Fibroblast of skin of right biceps (primary cell): ENCODE measurements at regions not wholly inside any gene's neighbourhood (a gene's known extent, or its start where the extent isn't known, plus 50 kb on each side); places are given as distances from the start of the nearest gene placed in this dataset.

ENCODE experiments used
- DNase-seq: peaks from one replicate; pipeline ENCODE4 v3.0.0-alpha.2; 2013

DNA sequence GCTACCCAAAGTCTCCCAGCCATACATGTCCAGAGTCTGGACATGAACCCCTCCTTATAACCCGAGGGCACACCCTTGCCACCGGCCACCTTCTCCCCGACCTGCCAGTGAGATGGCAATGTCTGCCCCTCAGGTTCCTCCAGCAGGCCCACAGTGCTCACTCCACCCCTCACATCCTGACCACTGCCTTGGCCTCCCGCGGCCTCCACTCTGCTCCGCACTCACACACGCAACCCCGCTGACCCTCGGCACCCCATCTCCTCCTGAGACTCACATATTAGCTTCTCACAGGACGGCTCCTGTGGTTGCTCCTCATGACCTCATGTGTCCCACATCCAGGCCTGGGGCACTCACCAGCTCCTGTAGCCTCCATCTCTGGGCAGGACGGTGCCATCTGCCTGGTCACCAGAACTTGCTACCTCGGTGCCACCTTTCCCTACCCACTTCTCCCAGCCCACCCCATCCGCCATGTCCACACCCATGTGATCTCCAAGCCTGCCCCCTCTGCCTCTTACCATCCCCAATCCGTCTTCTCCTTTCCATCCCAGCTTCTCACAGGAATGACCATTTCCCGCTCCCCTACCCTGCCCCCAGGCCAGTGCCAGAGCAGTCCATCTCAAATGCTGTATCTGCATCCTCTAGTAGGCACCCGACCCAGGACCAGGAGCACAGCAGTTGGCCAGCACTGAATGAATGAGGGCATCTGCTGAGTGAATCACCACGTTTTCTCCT lies 198.6 kb upstream of the DIO3 start:
- DNase-seq = no peak

DNA sequence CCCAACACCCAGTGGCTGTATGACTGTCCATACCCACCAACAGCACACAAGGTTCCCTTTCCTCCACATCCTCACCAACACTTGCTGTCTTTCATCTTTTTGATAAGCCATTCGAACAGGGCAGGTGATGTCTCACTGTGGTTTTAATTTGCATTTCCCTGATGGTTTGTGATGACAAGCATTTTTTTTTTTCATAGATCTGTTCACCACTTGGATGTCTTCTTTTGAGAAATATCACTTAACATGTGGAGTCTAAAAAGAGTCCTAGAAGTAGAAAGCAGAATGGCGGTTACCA lies 198.1 kb upstream of the DIO3 start:
- no peak for DNase-seq

DNA sequence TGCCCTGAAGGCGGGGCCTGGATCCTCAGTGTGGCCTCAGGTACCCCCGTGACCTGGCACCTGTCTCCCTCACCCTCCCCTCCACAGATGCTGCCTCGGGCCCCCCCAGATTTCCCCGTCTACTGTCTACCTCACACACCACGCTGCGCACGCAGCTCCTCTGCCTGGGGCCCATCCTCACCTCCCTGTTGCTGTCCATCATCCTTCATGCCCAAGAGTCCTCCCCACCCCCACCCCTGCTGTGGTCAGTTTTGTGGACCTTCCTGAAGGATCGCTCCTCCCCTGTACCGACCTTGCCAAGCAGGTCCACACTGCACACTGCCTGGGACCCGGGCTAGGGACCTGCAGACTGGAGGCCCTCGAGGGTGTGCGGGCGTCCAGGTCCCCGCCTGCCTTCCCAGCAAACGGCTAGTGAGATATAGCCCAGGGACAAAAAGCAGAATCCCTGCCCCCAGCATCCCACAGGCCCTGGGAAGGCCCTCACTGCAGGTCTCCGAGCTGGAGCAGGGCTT lies 197.4 kb upstream of the DIO3 start:
- DNase-seq = no peak

DNA sequence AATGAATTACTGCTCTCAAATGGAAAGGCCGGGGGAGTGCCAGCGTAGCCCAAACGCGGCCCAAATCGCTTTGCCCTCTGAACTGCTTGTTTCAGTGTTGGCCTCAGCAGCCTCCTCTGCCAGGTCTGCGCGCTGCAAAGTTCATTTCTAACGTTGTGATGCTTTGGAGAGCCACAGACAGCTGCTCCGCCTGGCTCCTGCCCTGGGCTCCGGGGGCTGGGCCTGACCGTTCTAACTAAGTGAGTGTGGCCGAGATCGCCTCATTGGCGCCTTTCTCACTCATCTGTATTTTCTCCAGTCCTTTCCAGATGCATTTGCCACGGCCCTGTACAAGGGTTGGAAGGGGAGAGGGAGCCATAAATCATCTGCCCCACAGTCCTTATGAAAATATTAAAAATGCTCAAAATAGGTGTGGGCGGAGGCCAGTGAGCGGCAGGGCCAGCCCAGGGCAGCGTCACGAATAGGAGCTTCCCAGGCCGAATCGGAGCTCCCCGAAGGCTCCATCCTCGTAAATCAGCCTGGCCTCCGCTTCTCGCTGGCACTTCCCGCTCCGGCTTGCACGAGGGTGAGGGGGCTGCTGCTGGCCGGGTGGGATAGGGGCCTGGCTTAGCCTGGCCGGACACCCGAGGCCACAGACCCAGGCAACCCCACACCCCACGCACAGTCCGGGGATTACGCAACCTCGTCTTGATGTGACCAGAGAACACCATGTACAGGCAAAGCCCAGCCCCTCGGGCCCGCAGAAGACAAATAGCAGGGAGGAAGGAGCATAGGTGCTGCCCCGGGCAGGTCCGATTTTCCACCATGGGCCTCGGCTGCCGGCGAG lies 196.6 kb upstream of the DIO3 start:
- DNase-seq = no peak

DNA sequence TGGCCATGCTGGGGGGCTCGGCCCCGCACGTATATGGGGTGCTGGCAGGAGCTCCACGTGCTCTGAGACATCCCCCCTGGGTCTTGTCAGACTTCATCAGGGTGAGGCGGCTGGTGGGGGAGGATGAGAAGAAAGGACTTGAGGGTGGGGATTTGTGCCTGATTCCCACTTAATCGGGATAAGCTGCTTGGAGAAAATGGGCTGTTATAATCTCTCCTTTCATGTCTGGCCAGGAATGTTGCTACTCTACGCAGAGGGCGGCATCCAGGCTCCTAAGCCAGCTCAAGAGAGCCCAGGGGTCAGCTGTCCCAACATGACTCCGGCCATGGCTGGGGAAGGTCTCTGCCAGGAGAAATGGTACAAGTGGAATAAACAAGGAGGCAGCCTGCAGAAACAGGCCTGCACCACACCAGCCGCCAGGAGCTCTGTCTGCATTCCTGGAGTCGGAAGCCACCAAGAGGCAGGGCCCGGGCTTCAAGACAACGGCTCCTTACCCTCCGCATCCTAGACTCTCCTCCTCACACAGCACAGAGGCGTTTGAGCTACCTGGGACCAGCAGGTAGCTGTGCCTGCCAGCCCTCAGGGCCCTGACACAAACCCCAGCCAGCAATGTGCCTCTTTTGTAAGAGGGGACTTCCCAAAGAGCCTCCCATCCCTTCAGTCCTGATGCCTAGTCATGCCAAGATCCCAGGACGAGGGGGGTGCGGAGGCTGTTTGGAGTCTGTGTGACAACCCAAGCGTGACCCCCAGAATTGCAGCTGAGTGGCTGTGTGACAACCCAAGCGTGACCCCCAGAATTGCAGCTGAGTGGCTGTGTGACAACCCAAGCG lies 195.8 kb upstream of the DIO3 start:
- DNase-seq = no peak

DNA sequence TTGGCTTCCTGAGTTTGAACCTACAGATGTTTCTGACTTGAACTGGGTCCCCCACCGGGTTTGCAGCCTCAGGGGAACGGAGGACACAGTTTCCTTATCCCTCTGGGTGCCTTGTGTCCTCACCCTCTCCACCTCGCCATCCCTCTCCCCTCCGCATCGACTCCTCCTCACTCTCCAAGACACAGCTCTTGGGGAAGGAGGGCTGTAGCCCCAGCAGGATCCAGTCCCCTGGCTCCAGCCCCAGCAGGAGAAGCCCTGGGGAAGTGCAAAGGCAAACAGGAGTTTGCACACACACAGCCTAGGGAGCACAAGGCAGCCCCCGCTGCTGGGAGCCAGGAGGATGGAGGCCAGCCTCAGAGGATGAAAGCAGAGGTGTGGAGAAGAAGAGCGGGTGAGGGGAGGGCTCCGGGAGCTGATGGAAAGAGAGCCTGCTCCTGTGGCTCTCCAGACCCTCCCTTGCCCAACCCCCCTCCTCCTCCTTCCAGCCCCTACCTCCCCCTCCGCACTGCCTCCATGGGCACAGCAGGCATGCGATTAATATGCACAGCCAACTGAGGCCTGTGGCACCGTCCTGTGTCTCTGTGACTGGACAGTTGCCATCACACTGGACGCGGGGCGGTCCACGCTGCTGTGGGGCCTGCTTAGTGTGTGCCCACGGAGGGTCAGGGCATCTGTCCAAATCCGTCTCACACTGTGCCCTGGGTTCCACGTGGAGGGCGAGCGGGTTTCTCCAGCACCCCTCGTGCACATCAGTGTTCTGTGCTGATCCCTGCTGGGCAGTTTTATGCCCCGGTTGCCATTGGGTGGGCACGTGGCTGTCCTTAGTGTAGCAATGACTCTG lies 193.7 kb upstream of the DIO3 start:
- DNase-seq = no peak

DNA sequence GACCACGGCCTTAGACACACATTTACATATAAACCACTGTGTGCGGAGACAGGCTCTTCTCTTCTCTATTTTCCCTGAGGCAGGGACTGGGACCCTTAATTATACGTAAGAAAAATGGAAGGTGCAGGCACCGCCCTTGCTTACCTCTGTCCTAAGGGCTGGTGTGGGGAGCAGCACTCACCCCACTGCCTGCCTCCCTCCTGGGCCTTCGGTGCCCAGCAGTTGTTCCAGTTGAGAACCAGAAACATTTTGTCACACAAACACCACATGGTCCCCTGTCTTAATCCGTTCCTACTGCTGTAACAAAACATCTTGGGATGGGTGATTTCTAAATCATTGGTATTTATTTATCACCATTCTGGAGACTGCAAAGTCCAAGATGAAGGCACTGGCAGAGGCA lies 192.7 kb upstream of the DIO3 start:
- DNase-seq = no peak

DNA sequence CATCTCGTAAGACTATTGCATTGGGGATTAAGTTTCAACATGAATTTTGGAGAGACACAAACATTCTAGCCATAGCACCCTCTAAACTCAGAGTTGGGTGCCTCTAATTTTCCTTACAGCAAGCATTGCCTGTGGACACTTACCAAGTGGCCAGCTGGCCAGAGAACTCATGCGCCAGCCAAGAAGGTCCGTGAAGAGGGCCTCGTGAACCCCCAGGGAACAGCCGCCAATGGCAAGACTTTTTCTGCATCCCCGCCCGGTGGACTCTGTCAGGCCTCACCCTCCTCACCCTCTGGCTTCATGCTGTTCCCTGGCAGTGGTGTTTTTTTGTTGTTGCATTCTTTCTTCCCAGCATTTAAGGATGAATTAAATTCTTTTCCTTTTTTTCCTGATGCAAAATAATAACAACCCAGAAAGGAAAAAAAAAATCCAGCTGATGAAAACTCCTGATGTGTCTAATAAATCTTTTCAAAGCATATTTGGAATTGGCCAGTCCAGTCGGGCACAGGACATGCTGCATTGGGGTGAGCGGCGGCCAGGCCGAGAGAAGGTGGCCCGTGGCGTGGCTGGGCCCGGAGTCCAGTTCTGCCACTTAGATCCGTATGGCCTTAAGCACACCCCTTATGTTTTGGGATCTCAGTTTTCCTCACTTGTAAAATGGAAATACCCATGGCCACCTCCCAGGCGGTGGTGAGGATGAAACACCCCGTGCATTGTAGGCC lies 191.9 kb upstream of the DIO3 start:
- no peak for DNase-seq

DNA sequence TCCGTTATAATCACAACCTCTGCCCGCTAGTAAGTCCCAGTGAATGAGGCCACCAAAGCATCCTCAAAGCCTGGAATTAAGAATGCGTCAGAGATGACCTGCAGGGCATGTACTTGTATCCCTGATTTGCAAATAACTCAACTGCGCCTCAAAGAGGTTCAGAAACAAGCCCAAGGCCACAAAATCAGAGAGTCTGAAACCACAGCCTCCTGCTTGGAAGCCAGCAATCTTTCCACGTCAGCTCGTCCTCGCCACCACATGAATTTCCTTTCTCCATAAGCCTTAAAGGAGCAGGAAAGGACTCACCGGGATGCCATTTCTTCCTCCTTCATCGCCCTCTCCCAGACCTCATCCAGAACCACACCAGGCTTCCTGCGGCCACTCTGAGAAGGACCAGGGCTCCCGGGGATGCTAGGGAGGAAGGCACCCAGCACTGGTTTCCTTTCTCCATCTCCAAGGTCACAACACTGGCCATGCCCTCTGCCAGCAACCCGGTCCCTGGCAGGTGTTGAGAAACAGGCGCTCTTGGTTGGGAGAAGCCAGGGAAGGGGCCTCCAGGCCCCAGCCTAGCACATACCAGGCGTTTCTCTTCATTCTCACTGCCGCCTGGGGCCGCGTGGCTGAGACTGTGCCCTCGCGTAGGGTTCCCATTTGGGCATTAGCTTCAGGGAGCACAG lies 191.2 kb upstream of the DIO3 start:
- no peak for DNase-seq

DNA sequence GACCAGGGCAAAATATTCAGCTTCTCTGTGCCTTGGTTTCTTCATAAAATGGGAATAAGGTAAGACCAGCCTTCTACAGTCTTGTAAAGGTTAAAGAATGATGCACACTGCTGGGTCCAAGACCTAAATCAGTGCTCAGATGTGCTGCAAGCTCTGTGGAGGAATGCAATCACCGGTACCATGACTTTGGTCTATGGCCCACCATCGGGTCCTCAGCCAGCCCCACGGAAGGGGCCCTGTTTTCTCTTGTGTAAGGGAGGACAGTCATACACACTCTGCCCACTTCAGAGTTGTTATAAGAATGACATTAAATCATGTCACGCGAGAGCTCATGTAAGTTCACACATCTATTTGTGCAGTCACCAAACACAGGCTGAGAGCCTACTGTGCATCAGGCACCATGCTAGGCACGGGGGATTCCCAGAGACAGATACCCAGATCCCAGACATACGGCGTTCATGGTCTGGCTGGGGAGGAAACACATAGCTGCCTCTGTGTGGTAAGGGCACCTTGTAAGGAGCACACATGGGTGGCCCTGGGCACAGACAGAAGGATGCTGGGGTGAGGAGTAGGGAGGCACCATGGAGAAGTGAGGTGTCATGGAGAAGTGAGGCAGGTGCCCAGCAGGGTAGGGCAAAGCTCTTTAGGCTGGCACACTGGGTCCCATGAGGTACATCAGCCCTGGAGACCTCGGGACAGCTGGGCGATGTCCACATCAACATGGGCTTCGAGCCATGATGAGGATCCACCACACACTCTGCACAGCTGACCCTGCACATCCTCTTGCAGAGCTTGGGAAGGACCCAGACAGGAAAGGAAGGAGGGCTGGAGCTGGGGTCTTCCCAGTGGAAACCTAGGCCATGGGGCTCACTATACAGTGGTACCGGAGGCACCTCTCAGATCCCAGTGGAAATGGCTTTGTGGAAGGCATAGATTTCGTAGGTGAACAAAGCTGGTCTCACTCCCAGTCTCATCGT lies 190.4 kb upstream of the DIO3 start:
- no peak for DNase-seq

DNA sequence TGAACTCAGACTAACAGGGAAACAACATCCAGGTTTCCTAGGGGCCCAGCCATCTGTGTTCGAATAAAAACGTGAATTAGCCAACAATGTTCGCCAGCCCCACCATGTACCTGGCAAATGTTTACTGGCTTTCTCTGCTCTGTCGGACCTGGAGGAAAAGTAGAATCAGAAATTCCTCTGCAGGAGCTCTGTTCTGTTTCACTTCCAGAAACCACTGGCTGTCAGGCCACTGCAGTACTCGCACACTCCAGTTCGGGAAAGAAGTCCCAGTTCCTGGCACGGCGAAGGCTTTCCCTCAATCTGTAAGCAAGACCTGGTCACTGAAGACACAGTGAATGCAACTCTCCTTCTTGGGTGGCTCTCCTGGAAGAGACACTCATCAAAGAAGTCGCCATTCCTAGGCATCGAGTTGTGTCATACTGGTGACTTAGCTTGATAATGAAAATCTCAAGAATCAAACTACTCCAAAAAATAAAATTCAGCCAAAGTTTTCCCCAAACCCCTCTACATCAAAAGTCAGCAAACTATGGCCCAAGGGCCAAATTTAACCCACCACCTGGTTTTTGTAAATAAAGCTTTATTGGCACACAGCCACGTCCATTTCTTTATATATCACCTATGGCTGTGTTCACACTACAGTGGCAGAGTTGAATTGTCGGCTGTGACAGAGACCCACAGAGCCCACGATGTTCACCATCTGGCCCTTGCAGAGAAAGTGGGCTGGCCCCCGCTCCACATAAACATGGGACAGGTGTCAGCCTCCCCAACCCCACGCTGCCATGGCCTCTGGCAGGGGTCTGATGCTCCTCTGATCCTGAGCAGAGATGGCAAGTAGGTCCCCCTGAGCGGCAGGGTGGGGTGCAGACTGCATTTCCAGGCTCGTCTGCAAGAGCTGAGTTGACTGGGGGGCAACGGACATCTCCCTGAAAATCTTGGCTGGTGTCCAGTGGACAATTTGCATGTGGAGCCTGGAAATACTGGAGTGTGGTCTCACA lies 189.2 kb upstream of the DIO3 start:
- no peak for DNase-seq

DNA sequence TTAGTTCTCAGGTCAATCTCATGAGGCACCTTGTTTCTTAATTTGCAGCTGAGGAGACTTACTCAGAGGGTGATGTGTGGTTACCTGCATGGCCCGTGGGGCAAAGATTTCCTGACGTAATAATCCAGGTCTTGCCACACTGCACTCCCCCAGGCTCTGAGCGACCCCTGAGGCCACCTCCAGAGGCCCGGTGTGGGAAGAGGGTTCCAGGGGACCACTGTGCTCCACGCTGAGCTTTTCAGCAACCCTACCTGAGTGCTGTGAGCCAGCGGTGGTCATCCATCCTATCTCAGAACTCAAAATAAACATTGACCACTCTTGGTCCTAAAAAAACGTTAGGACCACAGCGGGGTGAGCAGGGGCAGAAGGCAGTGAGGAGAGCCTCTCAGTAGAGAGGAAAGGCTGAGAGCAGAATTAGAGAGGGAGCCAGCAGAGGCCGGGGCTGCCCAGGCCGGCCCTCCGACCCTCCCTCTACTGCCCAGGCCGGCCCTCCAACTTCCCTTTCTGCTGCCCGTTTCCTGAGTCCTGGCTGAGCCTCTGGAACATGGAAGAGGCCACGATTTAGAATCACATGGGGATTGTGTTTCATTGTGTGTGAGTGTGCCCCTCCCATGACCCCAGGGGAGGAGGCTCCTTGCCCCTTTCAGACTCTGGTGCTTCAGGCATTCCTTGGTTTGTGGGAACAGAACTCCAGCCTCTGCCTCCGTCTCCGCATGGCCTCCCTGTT lies 188.2 kb upstream of the DIO3 start:
- no peak for DNase-seq

DNA sequence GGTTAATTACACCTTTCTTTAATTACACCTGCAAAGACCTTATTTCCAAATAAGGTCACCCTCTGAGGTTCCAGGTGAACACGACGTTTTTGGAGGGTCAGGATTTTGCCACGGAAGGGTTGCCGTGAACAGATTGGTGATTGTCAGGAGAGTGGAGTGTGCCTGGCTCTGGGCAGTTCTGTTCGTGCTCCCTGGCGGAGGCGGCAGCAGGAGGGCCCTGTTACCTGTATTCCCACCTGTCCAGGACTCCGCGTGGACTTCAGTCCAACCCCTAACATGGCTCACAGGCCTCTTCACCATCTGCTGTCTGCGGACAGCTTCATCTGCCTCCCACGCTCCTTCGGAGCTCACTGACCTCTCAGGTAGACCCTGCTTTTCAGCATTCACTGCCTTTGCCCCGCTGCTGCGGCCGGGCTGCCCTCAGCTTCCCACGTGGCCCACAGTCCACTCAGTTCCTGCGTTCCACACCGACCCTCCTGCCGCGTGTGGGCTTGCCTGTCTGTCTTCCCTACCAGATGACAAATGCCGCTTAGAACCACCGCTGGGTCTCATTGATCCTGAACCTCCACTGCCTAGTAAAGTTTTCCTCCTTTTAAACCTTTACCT lies 187.5 kb upstream of the DIO3 start:
- DNase-seq = no peak

DNA sequence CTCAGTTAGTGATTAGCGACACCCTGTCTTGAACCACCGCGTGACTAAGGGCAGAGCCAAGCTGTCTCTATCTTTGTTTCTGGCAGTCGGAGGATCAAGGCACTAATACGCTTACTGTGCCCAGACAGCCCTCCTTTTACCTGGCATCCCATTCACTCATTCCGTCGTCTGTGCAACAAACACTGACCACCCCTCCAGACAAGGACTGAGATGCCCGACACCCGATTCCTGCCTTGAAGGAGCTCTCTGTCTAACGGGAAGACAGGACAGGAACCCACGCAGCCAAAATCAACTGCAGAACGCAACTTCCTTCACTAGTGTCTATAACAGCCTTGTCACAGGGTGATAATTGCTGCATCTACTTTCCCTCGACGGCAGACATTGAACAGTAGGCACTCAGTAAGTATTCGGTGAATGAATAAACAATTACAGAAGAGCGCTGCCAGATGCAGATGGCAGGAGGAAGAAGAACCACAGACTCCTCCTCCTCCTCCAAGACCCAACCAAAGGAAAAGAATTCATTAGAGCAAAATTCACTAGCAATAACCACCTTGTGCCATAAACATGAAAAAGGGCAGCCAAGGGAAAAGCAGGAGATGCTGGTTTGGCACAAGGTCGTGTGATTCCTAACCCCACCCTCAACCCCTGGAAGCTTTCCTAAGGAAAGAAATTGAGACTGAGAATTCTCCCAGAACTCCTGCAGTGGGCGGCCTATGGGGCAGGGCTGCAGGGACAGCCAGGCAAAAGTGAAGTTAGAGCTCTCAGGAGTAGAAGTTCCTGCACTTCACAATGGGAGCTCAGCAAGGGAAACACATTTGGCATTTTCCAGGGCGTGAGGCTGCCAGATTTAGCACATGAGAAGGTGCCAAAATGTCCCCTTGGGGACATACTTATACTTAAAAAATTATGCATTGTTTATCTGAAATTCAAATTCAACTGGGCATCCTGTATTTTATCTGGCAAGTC lies 186.6 kb upstream of the DIO3 start:
- no peak for DNase-seq

DNA sequence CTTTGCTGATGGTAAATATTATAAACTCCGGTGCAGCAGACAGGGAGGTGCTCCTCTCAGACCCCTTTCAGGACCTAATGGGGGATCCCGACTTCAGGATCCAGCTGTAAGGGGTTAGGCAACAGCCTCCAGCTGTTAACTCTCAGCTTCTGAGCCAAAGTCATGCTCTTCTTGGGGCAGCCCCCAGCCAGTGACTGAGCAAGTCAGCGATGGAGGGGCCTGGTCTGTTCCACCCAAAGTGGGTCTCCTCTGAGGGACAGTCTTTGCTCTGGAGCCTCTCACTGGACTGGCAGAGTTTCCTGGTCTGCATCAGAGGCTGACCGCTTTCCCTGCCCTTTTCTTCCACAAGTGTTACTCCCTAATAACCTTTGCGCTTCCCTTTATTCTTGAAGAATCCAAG lies 184.2 kb upstream of the DIO3 start:
- no peak for DNase-seq

DNA sequence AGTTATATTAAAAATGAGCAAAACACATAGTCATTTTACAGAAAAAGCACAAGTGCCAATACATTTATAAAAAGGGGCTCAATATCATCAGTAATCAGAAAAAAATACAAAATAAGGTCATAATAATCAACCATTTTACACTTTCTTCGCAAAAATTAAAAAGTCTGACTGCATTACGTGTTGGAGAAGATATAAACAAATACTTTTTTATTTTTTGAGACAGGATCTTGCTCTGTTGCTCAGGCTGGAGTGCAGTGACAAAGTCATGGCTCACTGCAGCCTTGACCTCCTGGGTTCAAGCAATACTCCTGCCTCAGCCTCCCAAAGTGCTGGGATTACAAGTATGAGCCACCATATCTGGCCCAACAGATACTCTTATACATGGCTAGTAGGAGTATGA lies 181.5 kb upstream of the DIO3 start:
- DNase-seq = no peak
